GM23338 (cell line): ENCODE measurements at regions not wholly inside any gene's neighbourhood (a gene's known extent, or its start where the extent isn't known, plus 50 kb on each side); places are given as distances from the start of the nearest gene placed in this dataset.

Source experiments
- ATAC-seq: fragments of 200-7000 bp; cut with Tn5 transposase; 3 replicates; pipeline ENCODE4 v1.9.1; 2020
- DNase-seq: peaks from one replicate; pipeline ENCODE4 v3.0.0-alpha.2; 2015; ENCODE audit warnings: low spot score
- H2AFZ ChIP-seq: fragments of 200-600 bp; sonication (generic); 2 replicates; pipeline ENCODE4 v1.8.0; 2016; ENCODE audit warnings: antibody characterized with exemption, mild to moderate bottlenecking, moderate library complexity
- H3F3A ChIP-seq: fragments of 200-600 bp; sonication (generic); replicated peaks from 2 replicates; pipeline ENCODE4 v1.8.0; 2017; ENCODE audit warnings: antibody characterized with exemption, mixed run types, low read depth
- H3K27ac ChIP-seq: fragments of 200-600 bp; sonication (generic); 2 replicates; pipeline ENCODE4 v1.6.1; 2016; ENCODE audit warnings: low read depth
- H3K27me3 ChIP-seq: fragments of 200-600 bp; sonication (generic); 2 replicates; pipeline ENCODE4 v1.8.0; 2016; ENCODE audit warnings: mild to moderate bottlenecking, mixed run types, moderate library complexity; ENCODE audit not compliant: insufficient read depth
- H3K36me3 ChIP-seq: fragments of 200-600 bp; sonication (generic); 2 replicates; pipeline ENCODE4 v1.8.0; 2016; ENCODE audit warnings: mild to moderate bottlenecking; ENCODE audit not compliant: insufficient read depth
- H3K4me1 ChIP-seq: fragments of 200-600 bp; sonication (generic); 2 replicates; pipeline ENCODE4 v1.8.0; 2016; ENCODE audit warnings: mild to moderate bottlenecking, moderate library complexity; ENCODE audit not compliant: insufficient read depth
- H3K4me2 ChIP-seq: fragments of 200-600 bp; sonication (generic); 2 replicates; pipeline ENCODE4 v1.7.1; 2017; ENCODE audit warnings: mixed run types
- H3K4me3 ChIP-seq: fragments of 200-600 bp; sonication (generic); 2 replicates; pipeline ENCODE4 v1.6.1; 2016; ENCODE audit warnings: mixed run types
- H3K79me2 ChIP-seq: fragments of 200-600 bp; sonication (generic); replicated peaks from 2 replicates; pipeline ENCODE4 v1.8.0; 2017; ENCODE audit warnings: mild to moderate bottlenecking; ENCODE audit not compliant: insufficient read depth
- H3K9me2 ChIP-seq: fragments of 200-600 bp; sonication (generic); 2 replicates; pipeline ENCODE4 v1.8.0; 2017; ENCODE audit not compliant: insufficient read depth
- H4K20me1 ChIP-seq: fragments of 200-600 bp; sonication (generic); replicated peaks from 2 replicates; pipeline ENCODE4 v1.8.0; 2017; ENCODE audit warnings: mild to moderate bottlenecking; ENCODE audit not compliant: insufficient read depth
- H3K27ac Mint-ChIP-seq: 2 replicates; pipeline ENCODE4 v1.8.0; 2020; ENCODE audit warnings: inconsistent platforms, mild to moderate bottlenecking, moderate library complexity, mixed read lengths
- H3K27me3 Mint-ChIP-seq: 3 replicates; pipeline ENCODE4 v1.8.0; 2022; ENCODE audit warnings: low read depth, mild to moderate bottlenecking, moderate library complexity, mixed read lengths, inconsistent platforms; ENCODE audit not compliant: insufficient read depth, poor library complexity
- H3K36me3 Mint-ChIP-seq: 3 replicates; pipeline ENCODE4 v1.8.0; 2021; ENCODE audit warnings: low read depth, mild to moderate bottlenecking, inconsistent platforms, moderate library complexity, mixed read lengths
- H3K4me1 Mint-ChIP-seq: 3 replicates; pipeline ENCODE4 v1.8.0; 2020; ENCODE audit warnings: mild to moderate bottlenecking, inconsistent platforms, mixed read lengths
- H3K4me3 Mint-ChIP-seq: 3 replicates; pipeline ENCODE4 v1.8.0; 2021; ENCODE audit warnings: moderate library complexity, mild to moderate bottlenecking, inconsistent platforms, mixed read lengths
- H3K9me3 Mint-ChIP-seq: 3 replicates; pipeline ENCODE4 v1.8.0; 2020; ENCODE audit warnings: moderate library complexity, mild to moderate bottlenecking, inconsistent platforms, mixed read lengths
- CREB1 ChIP-seq: fragments of 250-450 bp; sonication (Bioruptor Pico); IDR thresholded peaks from 2 replicates; pipeline ENCODE4 v1.5.0; 2020; ENCODE audit warnings: low read depth, mild to moderate bottlenecking, moderate library complexity
- EZH2 ChIP-seq: fragments of 200-600 bp; sonication (generic); IDR thresholded peaks from one replicate; pipeline ENCODE4 v1.8.0; 2017; ENCODE audit warnings: antibody characterized with exemption, mild to moderate bottlenecking, low read depth; ENCODE audit not compliant: unreplicated experiment
- EZH2phosphoT487 ChIP-seq: fragments of 200-600 bp; sonication (generic); IDR thresholded peaks from one replicate; pipeline ENCODE4 v1.8.1; 2018; ENCODE audit warnings: antibody characterized with exemption; ENCODE audit not compliant: unreplicated experiment
- JUNB ChIP-seq: IDR thresholded peaks from one replicate; pipeline ENCODE4 v1.6.1; 2016; ENCODE audit warnings: antibody characterized with exemption; ENCODE audit not compliant: unreplicated experiment
- NANOG ChIP-seq: IDR thresholded peaks from 2 replicates; pipeline ENCODE4 v1.6.1; 2016; ENCODE audit warnings: antibody characterized with exemption, borderline replicate concordance
- POLR2AphosphoS5 ChIP-seq: IDR thresholded peaks from 2 replicates; pipeline ENCODE4 v1.6.1; 2016; ENCODE audit warnings: antibody characterized with exemption, low read depth
- STAT1 ChIP-seq: IDR thresholded peaks from one replicate; pipeline ENCODE4 v1.6.1; 2016; ENCODE audit warnings: antibody characterized with exemption; ENCODE audit not compliant: unreplicated experiment
- ZNF114 ChIP-seq: fragments of 250-450 bp; sonication (Bioruptor Pico); IDR thresholded peaks from 2 replicates; pipeline ENCODE4 v1.5.0; 2020; ENCODE audit warnings: mild to moderate bottlenecking, moderate library complexity
- ZNF331 ChIP-seq: fragments of 250-450 bp; sonication (Bioruptor Pico); IDR thresholded peaks from 2 replicates; pipeline ENCODE4 v1.5.0; 2020; ENCODE audit warnings: low read depth, mild to moderate bottlenecking, moderate library complexity
- TF ChIP-seq, protein P1 (sequence below): IDR thresholded peaks from one replicate; pipeline ENCODE4 v1.6.1; 2018; ENCODE audit warnings: antibody characterized with exemption; ENCODE audit not compliant: unreplicated experiment
- TF ChIP-seq, protein P2 (sequence below): IDR thresholded peaks from 2 replicates; pipeline ENCODE4 v1.6.1; 2016; ENCODE audit warnings: antibody characterized with exemption
- TF ChIP-seq, protein P3 (sequence below), 2 experiments: fragments of 200-600 bp in 1 of 2; sonication (generic) in 1 of 2; conservative IDR thresholded peaks; 2 replicates each; pipeline versions ENCODE4 v1.5.1 to v1.6.1; 2016 to 2017; ENCODE audit warnings: antibody characterized with exemption in 2 of 2, low read depth in 2 of 2, mild to moderate bottlenecking in 2 of 2, moderate library complexity in 1 of 2

DNA sequence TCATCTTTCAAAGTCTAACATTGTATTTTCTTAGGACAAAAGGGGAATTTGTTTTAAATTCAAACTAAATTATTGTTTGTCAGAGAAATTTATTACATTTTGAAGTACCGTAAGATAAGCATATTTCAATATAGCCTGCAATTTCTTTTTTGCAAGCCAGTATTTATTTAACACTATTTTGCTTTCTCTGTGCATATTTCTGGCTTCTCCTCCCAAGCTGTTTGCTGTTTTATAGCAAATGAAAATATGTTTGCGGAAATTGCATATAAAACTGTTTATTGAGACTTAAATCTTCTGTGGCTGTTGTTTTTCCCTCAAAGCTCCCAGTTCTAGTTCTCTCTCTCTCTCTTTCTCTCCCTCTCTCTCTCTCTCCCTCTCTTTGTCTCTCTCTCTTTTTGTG is 866.8 kb downstream of the FAM181B start:
- H3K27me3 Mint-ChIP-seq: no peaks in the 10 kb centered on the region
- no peaks in the 10 kb centered on the region for H3K9me2 ChIP-seq
- no peaks in the 10 kb centered on the region for H3K36me3 ChIP-seq
- H3K27me3 ChIP-seq: no peaks in the 10 kb centered on the region
- no peak overlapping the region for H3K4me2 ChIP-seq
- H3K4me3 Mint-ChIP-seq: no peak overlapping the region
- H3K27ac Mint-ChIP-seq: no peak overlapping the region
- no peak for ATAC-seq
- no peak overlapping the region for H2AFZ ChIP-seq
- no peaks in the 10 kb centered on the region for H3F3A ChIP-seq
- H3K4me1 ChIP-seq: no peaks in the 10 kb centered on the region
- H3K4me1 Mint-ChIP-seq: no peaks in the 10 kb centered on the region
- no peak for DNase-seq
- no peak overlapping the region for H3K27ac ChIP-seq
- no peaks in the 10 kb centered on the region for H4K20me1 ChIP-seq
- H3K36me3 Mint-ChIP-seq: no peaks in the 10 kb centered on the region
- H3K79me2 ChIP-seq: no peaks in the 10 kb centered on the region
- H3K4me3 ChIP-seq: no peak overlapping the region
- TF ChIP-seq CREB1 (CRISPR knock-in tag): no peak
- no peak for TF ChIP-seq EZH2
- TF ChIP-seq, protein P1, sequence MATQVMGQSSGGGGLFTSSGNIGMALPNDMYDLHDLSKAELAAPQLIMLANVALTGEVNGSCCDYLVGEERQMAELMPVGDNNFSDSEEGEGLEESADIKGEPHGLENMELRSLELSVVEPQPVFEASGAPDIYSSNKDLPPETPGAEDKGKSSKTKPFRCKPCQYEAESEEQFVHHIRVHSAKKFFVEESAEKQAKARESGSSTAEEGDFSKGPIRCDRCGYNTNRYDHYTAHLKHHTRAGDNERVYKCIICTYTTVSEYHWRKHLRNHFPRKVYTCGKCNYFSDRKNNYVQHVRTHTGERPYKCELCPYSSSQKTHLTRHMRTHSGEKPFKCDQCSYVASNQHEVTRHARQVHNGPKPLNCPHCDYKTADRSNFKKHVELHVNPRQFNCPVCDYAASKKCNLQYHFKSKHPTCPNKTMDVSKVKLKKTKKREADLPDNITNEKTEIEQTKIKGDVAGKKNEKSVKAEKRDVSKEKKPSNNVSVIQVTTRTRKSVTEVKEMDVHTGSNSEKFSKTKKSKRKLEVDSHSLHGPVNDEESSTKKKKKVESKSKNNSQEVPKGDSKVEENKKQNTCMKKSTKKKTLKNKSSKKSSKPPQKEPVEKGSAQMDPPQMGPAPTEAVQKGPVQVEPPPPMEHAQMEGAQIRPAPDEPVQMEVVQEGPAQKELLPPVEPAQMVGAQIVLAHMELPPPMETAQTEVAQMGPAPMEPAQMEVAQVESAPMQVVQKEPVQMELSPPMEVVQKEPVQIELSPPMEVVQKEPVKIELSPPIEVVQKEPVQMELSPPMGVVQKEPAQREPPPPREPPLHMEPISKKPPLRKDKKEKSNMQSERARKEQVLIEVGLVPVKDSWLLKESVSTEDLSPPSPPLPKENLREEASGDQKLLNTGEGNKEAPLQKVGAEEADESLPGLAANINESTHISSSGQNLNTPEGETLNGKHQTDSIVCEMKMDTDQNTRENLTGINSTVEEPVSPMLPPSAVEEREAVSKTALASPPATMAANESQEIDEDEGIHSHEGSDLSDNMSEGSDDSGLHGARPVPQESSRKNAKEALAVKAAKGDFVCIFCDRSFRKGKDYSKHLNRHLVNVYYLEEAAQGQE: no peak
- no peak for TF ChIP-seq STAT1
- TF ChIP-seq POLR2AphosphoS5: no peak
- TF ChIP-seq ZNF331 (CRISPR knock-in tag): no peak
- TF ChIP-seq, protein P2, sequence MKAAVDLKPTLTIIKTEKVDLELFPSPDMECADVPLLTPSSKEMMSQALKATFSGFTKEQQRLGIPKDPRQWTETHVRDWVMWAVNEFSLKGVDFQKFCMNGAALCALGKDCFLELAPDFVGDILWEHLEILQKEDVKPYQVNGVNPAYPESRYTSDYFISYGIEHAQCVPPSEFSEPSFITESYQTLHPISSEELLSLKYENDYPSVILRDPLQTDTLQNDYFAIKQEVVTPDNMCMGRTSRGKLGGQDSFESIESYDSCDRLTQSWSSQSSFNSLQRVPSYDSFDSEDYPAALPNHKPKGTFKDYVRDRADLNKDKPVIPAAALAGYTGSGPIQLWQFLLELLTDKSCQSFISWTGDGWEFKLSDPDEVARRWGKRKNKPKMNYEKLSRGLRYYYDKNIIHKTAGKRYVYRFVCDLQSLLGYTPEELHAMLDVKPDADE: no peak
- TF ChIP-seq, protein P3, sequence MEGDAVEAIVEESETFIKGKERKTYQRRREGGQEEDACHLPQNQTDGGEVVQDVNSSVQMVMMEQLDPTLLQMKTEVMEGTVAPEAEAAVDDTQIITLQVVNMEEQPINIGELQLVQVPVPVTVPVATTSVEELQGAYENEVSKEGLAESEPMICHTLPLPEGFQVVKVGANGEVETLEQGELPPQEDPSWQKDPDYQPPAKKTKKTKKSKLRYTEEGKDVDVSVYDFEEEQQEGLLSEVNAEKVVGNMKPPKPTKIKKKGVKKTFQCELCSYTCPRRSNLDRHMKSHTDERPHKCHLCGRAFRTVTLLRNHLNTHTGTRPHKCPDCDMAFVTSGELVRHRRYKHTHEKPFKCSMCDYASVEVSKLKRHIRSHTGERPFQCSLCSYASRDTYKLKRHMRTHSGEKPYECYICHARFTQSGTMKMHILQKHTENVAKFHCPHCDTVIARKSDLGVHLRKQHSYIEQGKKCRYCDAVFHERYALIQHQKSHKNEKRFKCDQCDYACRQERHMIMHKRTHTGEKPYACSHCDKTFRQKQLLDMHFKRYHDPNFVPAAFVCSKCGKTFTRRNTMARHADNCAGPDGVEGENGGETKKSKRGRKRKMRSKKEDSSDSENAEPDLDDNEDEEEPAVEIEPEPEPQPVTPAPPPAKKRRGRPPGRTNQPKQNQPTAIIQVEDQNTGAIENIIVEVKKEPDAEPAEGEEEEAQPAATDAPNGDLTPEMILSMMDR (conservative IDR thresholded peaks at IDR 0.05; ENCODE audit: low read depth in 2 of 2): no peak
- H3K9me3 Mint-ChIP-seq: no peaks in the 10 kb centered on the region

DNA sequence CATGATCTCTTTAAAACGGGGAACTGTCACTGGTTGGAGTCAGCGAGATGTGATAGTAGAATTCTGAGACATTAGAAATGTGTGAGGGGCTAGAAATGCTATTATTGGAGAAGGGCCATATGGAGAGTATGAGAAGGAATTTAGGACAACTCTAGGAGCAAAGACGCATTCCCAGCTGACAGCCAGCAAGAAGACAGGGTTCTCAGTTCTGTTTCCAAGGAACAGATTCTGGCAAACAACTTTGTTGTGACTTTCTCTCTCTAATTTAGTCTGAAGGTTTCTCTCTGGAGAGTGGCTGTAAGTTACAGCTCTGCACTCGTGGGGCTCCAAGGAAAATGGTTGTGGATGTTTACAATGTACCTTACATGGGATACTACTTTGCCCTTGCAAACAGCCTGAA is 876.3 kb downstream of the FAM181B start:
- ATAC-seq (no peak), DNase-seq (no peak)
- no peak overlapping the region for H3K4me3 ChIP-seq
- Mint-ChIP-seq H3K27me3 (no peaks in the 10 kb centered on the region), H3K9me3 (no peaks in the 10 kb centered on the region), H3K4me1 (no peaks in the 10 kb centered on the region), H3K4me3 (no peak overlapping the region), H3K36me3 (no peaks in the 10 kb centered on the region), H3K27ac (no peak overlapping the region)
- no peak overlapping the region for H3K4me2 ChIP-seq
- H3K9me2 ChIP-seq: no peaks in the 10 kb centered on the region
- no peaks in the 10 kb centered on the region for H3K36me3 ChIP-seq
- H3F3A ChIP-seq: no peaks in the 10 kb centered on the region
- no peaks in the 10 kb centered on the region for H3K4me1 ChIP-seq
- no peaks in the 10 kb centered on the region for H3K79me2 ChIP-seq
- no peaks in the 10 kb centered on the region for H4K20me1 ChIP-seq
- H2AFZ ChIP-seq: no peak overlapping the region
- H3K27ac ChIP-seq: no peak overlapping the region
- no peaks in the 10 kb centered on the region for H3K27me3 ChIP-seq
- no peak for TF ChIP-seq EZH2
- no peak for TF ChIP-seq POLR2AphosphoS5
- TF ChIP-seq JUNB: no peak
- TF ChIP-seq STAT1: no peak
- TF ChIP-seq ZNF114 (CRISPR knock-in tag): no peak
- TF ChIP-seq, protein P2: no peak
- TF ChIP-seq ZNF331 (CRISPR knock-in tag): no peak
- TF ChIP-seq EZH2phosphoT487: no peak
- no peak for TF ChIP-seq NANOG
